ENCODE measurements at regions not wholly inside any gene's neighbourhood (a gene's known extent, or its start where the extent isn't known, plus 50 kb on each side); places are given as distances from the start of the nearest gene placed in this dataset.

- TF ChIP-seq, protein P1, sequence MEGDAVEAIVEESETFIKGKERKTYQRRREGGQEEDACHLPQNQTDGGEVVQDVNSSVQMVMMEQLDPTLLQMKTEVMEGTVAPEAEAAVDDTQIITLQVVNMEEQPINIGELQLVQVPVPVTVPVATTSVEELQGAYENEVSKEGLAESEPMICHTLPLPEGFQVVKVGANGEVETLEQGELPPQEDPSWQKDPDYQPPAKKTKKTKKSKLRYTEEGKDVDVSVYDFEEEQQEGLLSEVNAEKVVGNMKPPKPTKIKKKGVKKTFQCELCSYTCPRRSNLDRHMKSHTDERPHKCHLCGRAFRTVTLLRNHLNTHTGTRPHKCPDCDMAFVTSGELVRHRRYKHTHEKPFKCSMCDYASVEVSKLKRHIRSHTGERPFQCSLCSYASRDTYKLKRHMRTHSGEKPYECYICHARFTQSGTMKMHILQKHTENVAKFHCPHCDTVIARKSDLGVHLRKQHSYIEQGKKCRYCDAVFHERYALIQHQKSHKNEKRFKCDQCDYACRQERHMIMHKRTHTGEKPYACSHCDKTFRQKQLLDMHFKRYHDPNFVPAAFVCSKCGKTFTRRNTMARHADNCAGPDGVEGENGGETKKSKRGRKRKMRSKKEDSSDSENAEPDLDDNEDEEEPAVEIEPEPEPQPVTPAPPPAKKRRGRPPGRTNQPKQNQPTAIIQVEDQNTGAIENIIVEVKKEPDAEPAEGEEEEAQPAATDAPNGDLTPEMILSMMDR (IDR thresholded peaks at IDR 0.05; ENCODE audit: low read depth, low read length, poor library complexity, severe bottlenecking), result no peak
- no peak for TF ChIP-seq EZH2phosphoT487 (IDR thresholded peaks at IDR 0.05; ENCODE audit: borderline replicate concordance, low read length)
Measured at GRCh38 chr6:71599359-71599758, 287.0 kb upstream of the RIMS1 start.

Measured in DOHH2 (cell line).